ENCODE measurements at regions not wholly inside any gene's neighbourhood (a gene's known extent, or its start where the extent isn't known, plus 50 kb on each side); places are given as distances from the start of the nearest gene placed in this dataset.
"Not testable (repeated sequence)": the region's sequence is repeated elsewhere in the genome, so short reads cannot be mapped to it uniquely, and the experiment has no call there.

DNA sequence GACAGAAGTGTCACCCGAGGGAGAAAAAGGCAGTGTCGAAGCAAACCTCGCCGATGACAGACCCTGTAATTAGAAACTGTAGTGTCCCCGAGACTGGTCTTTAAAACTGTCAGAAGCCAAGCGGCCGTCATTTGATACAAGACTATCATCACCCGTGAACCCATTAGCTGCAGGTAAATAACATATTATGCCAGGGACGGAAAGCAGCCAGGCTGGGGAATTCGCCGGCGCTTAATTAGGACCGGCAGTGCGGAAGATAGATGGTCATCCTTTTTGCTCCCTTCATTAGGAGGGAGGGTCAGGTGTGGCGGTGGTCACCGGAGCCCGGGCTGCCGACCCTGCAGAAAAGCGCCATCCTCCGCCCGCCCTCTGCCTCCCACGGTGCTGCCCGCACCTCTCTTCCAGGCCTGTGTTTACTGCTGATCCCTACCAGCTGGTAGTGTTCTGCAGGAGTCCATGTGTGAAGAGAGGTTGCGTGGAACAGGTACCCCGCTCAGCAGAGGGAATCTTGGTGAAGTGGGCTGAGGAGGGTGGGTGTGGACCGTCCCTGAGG lies 109.4 kb upstream of the GSE1 start:
- no peak for DNase-seq

DNA sequence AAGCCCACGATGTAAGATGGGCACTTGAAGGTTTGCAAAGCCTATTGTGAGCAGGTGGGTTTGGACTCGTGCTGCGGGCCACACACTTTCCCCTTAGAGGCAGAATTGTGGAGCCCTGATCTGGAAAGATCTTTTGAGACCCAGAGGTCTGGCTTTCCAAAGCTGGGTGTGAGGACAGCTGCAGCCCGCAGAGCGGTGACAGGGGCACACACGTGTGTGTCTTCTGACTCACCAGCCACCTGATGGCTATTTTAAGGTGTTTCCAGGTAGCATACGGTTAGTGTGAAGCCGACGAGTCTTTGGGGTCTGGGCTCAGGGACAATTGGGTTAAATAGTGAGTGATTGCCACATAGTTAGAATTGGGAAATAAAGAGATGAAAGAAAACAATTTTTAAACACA lies 108.9 kb upstream of the GSE1 start:
- no peak for DNase-seq

DNA sequence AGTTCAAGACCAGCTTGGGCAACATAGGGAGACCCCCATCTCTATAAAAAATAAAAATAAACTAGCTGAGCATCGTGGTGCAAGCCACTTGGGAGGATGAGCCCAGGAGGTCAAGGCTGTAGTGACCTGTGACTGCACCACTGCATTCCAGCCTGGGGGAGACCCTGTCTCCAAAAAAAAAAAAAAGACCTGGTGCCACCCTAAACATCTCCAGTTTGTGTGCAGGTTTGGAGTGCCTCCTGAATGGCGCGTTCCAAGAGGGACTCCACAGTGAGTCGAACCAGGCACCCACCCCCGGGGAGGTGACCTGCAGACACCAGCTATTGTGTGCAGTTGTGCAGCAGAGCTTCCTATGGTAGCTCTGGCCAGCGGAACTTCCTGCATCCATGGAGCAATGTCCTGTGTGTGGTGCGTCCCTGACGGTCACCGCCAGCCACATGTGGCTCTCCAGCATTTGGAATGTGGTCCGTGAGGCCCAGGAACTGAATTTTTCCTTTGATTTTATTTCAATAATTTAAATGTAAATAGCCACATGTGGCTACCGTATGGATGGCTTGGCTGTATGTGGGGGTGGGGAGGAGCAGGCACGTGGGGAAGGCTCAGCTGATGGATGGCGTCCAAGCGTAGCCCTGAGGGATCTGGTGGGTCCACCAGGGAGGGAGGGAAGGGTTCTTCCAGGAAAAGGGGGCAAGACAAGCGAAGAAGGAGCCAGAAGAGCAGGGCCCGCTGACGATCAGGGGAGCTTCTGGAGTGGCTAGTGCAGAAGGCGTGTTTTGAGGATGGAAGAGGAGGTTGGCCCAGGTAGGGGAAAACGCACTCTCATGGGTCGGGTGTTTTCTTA lies 107.1 kb upstream of the GSE1 start:
- no peak for DNase-seq

DNA sequence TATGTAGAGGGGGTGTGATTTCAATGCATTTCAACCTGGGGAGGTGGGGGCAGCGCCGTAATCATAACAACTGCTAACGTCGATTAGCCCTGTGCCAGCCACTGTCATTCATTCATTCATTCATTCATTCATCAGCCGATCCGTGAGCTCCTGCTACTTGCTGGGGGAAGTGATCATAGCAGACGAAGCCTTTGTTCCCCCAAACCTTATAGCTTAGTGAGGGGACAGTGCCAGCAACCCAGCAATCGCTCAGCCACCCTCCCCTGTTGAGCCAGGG lies 106.5 kb upstream of the GSE1 start:
- DNase-seq, result no peak

DNA sequence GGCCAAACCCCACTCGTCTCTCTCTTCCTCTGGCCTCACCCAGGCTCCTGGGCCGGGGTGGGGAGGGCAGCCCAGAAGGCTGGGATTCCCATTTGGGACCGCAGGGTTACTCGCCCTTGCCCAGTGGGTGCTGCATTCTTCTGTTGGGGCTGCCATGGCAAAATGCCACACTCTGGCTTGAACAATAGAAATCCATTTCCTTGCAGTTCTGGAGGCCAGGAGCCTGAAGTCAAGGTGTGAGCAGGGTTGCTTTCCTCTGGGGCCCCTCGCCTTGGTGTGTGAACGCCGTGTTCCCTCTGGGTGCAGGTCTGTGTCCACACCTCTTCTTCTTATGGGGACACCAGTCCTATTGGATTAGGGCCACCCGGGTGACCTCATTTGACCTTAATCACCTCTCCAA lies 105.8 kb upstream of the GSE1 start:
- no peak for DNase-seq

DNA sequence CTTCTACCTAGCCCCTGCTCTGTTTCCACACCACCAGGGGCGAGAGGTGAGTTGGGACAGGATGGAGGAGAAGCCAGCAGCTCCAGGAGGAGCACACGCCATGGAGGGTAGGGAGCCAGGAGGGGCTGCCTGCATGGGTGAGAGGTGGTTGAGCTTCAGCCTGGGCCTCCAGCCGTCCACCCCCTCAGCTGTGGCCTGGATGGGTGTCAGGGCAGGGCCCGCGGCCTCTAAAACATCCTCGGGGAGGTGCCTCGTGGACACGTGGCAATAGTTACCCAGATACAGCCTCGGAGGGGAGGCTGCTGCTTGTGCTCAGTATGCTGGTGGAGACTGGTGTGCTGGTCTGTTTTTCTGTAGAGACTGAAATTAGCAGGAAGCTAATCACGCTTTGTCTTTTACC lies 104.7 kb upstream of the GSE1 start:
- DNase-seq, result no peak

DNA sequence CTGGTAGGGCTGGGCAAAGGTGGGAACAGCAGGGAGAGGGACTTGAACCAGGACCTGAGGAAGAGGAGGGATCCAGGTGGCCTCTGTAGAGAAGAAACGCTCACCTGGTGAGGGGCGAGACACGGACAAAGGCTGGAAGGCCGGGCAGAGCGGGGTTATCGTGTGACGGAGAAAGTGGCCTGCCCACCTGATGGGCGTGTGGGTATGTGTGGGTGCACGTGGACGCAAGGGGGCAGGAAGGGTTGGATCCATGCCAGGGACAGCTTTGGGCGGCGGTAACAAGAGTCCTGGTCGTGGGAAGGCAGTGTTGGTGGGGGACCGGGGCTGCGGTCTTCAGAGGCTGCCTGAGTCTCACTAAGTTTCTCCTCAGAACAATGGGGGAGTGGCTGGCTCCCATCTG lies 104.1 kb upstream of the GSE1 start:
- DNase-seq, result no peak

DNA sequence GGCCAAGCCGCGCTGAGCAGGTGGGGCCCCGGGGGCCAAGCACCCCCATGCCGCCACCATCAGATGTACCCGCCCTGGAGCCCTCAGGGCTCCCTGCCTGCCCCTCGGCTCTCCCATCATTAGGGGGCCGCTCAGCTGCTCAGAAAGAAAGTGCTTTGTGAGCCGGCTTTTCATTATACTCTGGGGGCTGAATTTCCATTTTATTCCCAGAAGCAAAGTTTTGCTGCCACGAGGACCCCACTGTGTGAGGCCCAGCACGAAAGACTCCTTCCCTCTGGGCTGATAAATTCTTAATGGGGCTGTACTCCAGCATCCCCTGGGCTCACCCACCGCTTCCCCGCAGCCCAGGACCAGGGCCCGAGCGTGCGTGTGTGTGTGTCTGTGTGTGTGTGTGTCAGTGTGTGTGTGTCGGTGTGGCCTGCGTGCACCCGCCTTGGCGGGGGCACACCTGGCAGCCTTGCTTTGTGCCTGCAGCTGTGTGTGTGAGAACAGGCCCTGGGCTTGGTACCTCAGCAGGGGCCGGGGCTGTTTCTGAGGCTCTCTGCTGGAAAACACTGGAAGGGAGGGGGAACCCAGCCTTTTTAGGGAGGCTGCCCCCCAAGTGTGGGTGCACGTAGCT lies 103.0 kb upstream of the GSE1 start:
- DNase-seq, result no peak

DNA sequence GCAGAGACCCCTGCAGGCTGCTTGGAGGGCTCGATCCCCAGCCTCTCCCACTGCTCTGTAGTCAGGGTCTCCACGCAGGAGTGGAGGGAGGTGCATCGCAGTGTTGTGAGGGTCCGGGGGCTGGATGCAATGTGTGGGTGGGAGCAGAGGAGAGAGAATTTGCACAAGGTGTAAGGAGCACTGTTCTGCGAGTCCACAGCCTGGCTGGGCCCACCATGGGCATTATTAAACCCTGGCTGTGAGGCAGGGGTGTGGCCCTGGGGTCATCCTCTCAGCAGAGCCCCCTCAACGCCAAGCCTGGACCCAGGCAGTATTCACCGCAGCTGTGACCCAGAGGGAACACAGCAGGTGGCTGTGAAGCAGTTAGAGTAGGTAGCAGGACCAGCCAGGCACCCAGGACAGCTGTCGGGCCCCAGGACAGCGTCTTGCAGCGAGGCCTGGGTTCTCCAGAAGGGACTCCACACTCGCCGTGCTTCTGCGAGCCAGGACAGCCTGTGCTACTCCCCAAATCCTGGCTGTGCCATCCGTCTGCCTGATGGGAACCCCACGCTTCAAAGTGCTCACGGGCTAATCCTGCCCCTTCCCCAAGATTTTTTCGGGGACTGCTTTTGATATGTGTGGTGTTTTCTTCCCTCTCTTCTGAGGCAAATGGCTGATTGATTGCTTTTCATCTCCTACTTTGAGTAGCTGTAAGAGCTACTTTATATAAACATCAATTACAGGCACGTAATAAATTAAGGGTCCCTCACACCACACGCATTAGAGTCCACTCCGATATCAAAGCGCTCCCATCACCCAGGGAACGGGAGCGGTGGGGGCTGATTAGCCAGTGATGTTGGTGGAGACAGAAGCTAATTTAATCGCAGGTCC lies 100.9 kb upstream of the GSE1 start:
- DNase-seq, result no peak

DNA sequence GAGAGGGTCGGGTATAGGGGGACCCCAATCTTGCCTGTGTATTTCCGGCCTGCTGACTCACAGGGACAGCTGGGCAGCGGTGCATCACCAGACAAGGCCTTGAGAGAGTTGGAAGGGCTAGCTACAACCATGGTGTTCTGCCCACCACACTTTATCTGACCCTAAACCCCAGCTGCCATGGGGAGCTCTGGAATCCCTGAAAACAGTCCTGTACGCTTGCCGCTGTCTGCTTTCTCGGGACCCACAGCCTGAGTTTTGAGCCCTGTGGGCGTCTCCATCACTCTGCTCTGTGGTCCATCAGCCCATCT lies 100.4 kb upstream of the GSE1 start:
- DNase-seq, result no peak

DNA sequence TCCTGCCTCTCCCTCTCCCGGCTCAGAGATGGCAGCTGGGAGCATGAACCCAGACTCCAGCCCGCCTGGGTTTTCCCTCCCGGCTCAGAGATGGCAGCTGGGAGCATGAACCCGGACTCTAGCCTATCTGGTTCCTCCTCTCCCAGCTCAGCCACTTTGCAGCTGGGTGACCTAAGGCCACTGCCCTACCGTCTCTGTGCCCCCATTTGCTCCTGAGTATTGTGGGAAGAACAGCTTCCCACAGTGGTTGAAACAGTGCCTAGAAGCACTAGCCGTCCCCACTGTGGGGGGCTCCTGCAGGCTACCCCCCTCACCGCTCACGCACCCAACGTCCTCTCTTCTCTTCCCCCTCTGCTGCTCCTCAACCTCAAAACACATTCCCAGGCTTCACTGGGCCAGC lies 99.9 kb upstream of the GSE1 start:
- DNase-seq, result no peak

DNA sequence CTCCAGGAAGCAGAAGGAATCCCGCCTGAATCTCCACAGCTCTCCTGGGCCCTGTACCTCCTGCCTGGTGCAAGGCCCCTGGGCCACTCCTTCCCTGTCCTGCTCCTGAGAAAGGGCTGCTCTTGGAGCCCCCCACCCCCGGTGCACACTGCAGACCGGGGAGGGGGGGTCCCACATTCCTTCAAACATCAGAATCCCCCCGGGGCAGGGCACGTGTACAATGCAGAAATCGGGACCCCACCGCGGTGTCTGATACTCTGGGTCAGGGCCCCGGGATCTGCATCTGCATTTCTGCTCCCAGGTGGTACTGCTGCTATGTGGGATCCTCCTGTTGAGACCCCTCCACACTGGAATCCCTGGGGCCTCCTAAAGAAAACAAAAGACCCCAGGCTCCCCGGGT lies 99.5 kb upstream of the GSE1 start:
- DNase-seq, result no peak

DNA sequence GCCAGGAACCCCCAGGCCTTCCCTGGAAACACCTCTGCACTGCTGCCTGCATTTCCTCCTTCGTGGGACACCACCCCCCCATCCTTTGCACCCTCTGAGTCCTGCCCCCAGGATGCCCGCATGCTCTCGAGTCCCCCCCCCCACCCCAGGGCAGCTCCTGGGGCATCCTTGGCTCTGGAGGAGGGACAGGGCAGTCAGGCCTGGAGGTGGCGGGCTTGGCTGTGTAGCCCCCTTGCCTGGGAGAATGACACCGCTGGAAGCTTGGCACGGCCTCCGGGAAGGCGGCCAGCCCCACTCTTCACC lies 98.9 kb upstream of the GSE1 start:
- no peak for DNase-seq

DNA sequence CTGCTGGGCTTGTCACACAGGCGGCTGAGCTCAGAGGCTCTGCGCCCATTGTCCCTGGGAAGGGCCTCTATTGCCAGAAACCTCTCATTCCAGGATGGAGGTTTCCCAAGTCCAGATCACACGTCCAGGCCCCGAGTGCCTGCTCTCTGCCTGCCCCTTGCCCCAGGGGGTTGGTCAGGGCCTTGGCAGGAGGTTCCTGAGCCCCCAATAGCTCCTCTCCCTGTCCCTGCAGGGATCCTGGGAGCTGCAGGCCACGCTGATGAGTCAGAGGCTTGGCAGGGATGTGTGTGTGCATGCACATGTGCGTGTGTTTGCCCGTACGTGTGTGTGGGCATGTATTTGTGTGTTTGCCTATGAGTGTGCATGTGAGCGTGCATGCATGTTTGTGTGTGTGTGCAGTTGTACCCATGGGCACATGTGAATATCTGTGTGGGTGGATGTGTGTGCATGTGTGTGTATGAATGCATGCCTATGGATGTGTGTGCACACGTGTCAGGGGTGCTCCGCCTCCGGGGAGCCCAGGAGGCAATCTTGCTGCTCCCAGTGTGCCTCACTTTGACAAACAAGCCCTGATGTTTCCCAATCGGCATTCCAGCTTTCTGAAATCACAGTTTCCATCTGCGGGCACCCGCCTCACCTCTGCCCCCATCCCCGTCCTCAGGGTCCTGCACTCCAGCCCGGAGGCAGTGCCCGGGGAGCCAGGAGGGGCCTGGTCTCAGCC lies 98.4 kb upstream of the GSE1 start:
- DNase-seq, result no peak

DNA sequence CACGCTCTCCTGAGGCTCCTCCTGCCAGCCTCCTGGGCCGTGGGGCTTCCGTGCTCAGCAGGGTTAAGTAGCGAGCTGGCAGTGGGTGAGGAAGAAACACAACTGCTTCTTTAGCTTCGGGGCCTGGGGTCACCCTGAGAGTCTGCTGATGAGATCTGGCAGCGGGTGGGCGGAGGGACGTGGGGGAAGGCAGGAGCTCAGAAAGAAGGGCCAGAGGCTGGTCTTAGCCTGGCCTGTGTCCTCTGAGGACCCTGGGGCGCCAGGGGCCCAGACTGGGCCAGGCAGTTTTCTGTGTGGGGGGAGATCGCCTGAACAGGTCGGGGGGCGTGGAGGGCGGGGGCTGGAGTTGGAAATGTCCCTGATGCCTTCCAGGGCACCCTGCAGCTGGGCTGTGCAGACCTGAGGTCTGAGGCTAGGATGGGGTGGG lies 97.8 kb upstream of the GSE1 start:
- DNase-seq, result no peak

DNA sequence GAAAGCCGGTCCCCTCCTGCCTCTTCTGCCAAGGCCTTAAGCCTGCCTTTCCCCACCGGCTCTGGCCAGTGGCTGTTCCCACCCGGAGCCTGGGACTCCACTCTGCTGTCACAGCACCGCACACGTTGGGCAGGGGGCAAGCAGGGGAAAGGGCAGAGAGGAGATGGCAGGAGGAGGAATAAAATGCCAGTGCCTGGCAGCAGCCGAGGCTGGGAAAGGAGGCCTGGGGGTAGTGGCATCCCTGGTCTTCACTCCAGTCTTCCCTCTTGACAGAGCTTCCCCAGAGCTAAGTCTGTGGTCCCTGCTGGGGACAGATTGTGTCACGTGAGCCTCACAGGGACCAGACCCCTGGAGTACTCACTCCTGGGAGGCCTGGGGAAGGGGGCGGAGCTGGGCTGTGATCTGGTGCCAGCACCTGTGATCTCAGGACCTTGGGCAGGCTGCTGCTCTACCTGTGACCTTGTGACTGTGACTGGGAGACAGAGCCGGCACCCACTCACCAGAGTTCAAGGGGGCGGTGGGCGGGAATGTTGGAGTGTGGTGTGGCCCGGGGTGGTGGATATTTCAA lies 97.2 kb upstream of the GSE1 start:
- DNase-seq, result no peak

DNA sequence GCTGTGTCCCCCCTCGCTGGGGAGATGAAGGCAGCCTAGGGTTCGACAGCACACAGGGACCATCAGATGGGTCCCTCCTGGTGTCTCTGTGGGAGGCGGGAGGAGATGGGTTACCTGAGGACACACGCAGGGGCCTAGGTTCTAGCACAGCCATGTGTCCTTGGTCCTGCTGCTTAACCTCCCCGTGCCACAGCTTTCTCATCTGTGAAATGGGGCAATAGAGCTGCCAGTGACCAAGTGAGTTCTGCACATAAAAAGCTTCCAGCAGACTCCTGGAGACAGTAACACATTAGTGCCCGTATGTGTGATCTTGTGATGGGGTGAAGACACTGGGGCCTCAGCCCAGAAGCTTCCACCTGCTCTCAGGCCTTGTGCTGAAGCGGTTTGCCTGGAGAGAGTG lies 96.0 kb upstream of the GSE1 start:
- no peak for DNase-seq

DNA sequence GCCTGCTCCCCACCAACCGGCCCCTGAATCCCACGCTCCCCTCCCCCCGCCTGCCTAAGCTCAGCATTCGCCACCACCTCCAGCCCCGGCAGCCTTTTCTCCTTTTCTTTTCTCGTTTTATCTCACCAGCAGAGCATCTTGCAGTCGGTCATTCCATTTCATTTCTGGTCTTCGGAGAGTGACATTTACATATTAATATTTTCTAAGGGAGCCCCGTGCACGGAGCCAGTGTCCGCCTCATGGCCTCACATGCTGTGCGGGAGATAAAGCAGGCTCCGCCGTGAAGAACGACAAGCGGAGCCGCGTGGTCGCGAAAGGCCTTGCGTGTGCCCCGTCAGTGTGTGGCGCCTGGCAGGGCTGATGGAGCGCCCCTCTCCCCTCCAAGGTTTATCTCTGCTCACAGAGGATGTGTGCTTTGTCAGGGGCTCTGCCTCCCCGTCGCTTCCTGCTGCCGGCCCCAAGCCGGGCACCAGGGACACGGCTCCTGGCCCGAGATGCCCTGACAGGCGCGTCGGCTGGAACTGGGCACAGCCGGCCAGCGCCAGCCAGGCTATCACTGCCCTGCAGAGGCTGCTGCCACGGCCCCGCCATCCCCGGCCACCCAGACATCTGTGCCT lies 95.5 kb upstream of the GSE1 start:
- DNase-seq, result no peak

DNA sequence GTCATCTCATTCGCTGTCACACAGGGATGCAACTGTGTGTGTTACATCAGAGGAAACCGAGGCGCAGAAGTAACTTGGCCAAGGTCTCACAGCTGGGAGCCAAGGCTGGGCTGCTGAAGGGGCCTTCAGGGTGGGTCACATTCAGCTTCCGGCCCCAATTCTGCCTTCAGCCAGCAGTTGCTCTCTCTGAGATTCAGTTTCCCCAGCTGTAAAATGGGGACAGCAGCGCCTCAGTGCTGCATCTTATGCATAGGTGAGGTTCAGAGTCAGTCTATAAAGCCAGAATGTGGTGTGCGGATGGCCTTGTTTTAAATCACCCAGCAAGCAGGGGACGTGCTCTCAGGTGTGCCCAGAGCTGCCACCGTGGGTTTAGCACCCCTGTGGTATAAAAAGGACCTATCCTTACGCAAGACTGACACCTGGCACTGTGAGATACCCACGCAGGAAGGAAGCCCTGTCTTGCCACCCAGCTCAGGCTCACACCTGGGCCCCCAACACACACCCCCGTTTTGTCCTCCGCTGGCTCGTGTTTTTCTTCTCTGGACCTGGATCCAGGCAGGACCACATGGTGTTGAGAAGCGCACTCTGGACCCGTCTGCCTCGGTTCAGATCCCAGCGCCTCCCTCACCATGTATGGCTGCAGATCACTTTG lies 94.6 kb upstream of the GSE1 start:
- DNase-seq, result no peak

DNA sequence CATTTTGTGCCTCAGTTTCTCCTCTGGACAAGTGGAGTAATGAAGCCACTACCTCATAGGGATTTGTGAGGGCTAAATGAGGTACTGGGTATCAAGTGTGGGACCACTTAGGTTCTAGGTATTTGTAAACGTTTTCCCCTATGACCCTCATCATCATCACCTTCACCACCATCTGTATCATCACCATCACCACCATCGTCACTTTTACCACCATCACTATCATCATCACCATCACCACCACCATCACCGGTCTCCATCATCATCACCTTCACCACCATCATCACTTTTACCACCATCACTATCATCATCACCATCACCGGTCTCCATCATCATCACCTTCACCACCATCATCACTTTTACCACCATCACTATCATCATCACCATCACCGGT lies 94.1 kb upstream of the GSE1 start:
- not testable (repeated sequence) for DNase-seq

DNA sequence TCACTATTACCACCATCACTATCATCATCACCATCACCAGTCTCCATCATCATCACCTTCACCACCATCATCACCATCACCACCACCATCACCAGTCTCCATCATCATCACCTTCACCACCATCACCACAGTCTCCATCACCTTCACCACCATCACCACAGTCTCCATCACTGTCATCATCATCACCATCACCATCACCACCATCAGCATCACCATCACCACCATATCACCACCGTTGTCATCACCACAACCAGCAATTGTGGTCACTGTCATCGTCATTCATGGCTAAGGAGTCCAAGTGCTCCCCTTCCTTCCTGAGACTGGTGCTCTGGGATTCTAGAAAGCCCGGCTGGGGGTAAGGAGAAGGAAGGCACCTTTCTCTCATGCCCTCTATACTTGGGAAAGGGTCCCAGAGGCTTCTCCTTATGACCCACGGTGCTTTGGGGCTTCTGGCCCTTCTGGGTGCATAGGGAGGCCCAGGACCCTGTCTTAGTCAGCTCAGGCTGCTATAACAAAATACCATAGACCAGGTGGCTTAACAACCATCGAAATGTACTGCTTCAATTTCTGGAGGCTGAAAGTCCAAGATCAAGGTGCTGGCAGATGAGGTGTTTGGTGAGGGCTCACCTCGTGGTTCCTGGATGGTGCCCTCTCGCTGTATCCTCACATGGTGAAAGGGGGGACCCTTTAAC lies 93.4 kb upstream of the GSE1 start:
- no peak for DNase-seq
